Cardiac muscle cell (in vitro differentiated cells and primary cell): ENCODE measurements at regions not wholly inside any gene's neighbourhood (a gene's known extent, or its start where the extent isn't known, plus 50 kb on each side); places are given as distances from the start of the nearest gene placed in this dataset.

ENCODE experiments used
- DNase-seq, 2 donors: peaks; one replicate each; pipeline versions ENCODE4 v3.0.0 to v3.0.0-alpha.2; 2010 to 2017; ENCODE audit warnings: low read depth in 1 of 2, low spot score in 1 of 2
- H3K27ac ChIP-seq: fragments of 200-600 bp; sonication (generic); 2 replicates; pipeline ENCODE4 v1.5.1; 2016
- H3K27me3 ChIP-seq: fragments of 200-600 bp; sonication (generic); 2 replicates; pipeline ENCODE4 v1.6.0; 2016; ENCODE audit warnings: control low read depth
- H3K36me3 ChIP-seq: fragments of 200-600 bp; sonication (generic); 2 replicates; pipeline ENCODE4 v1.5.1; 2016; ENCODE audit warnings: control low read depth
- H3K4me1 ChIP-seq: fragments of 200-600 bp; sonication (generic); 2 replicates; pipeline ENCODE4 v1.8.1; 2017; ENCODE audit warnings: low read depth, mild to moderate bottlenecking, mixed run types
- H3K4me3 ChIP-seq: fragments of 200-600 bp; sonication (generic); 2 replicates; pipeline ENCODE4 v1.5.1; 2016; ENCODE audit warnings: mild to moderate bottlenecking
- H3K9me3 ChIP-seq: fragments of 200-600 bp; sonication (generic); 2 replicates; pipeline ENCODE4 v1.5.1; 2017; ENCODE audit warnings: low read depth, mild to moderate bottlenecking, control low read depth
- CTCF ChIP-seq: IDR thresholded peaks from 2 replicates; pipeline ENCODE4 v1.5.1; 2012; ENCODE audit warnings: low read depth, mild to moderate bottlenecking, low read length

GRCh38 chr10:65142641-65143435 lies 1621.6 kb downstream of the REEP3 start:
- DNase-seq: no peak
- Histone ChIP-seq H3K4me3 (no peak overlapping the region), H3K36me3 (no peaks in the 10 kb centered on the region), H3K27ac (no peak overlapping the region), H3K27me3 (no peaks in the 10 kb centered on the region), H3K9me3 (no peaks in the 10 kb centered on the region), H3K4me1 (no peaks in the 10 kb centered on the region)
- no peak for TF ChIP-seq CTCF

GRCh38 chr10:65143723-65144122 lies 1622.5 kb downstream of the REEP3 start:
- H3K4me1 ChIP-seq: no peaks in the 10 kb centered on the region
- no peaks in the 10 kb centered on the region for H3K9me3 ChIP-seq
- H3K36me3 ChIP-seq: no peaks in the 10 kb centered on the region
- no peak overlapping the region for H3K4me3 ChIP-seq
- no peak for DNase-seq
- no peak overlapping the region for H3K27ac ChIP-seq
- no peak for TF ChIP-seq CTCF
- no peaks in the 10 kb centered on the region for H3K27me3 ChIP-seq

- Histone ChIP-seq H3K9me3 (no peaks in the 10 kb centered on the region), H3K36me3 (no peaks in the 10 kb centered on the region), H3K4me3 (no peak overlapping the region), H3K27ac (no peak overlapping the region), H3K27me3 (no peaks in the 10 kb centered on the region), H3K4me1 (no peaks in the 10 kb centered on the region)
- no peak for TF ChIP-seq CTCF
- DNase-seq: no peak
Measured at GRCh38 chr10:65149878-65150277, 1628.7 kb downstream of the REEP3 start.

GRCh38 chr10:65166272-65166671 lies 1645.1 kb downstream of the REEP3 start:
- no peak overlapping the region for H3K27ac ChIP-seq
- no peaks in the 10 kb centered on the region for H3K4me1 ChIP-seq
- no peak for DNase-seq
- no peak overlapping the region for H3K4me3 ChIP-seq
- TF ChIP-seq CTCF: no peak
- no peaks in the 10 kb centered on the region for H3K9me3 ChIP-seq
- H3K36me3 ChIP-seq: no peaks in the 10 kb centered on the region
- no peaks in the 10 kb centered on the region for H3K27me3 ChIP-seq

- no peak for TF ChIP-seq CTCF
- H3K9me3 ChIP-seq: no peaks in the 10 kb centered on the region
- DNase-seq: no peak
- H3K36me3 ChIP-seq: no peaks in the 10 kb centered on the region
- H3K27ac ChIP-seq: no peak overlapping the region
- H3K4me1 ChIP-seq: no peaks in the 10 kb centered on the region
- H3K27me3 ChIP-seq: no peaks in the 10 kb centered on the region
- H3K4me3 ChIP-seq: no peak overlapping the region
Measured at GRCh38 chr10:65172249-65172648, 1651.0 kb downstream of the REEP3 start.
